HG03558 (cell line): ENCODE measurements at regions not wholly inside any gene's neighbourhood (a gene's known extent, or its start where the extent isn't known, plus 50 kb on each side); places are given as distances from the start of the nearest gene placed in this dataset.
A peak's percentile ranks its signal among the peaks of the same experiment; 100 is the strongest.

Source experiments
- ATAC-seq: cut with Tn5 transposase; IDR thresholded peaks from one replicate; pipeline ENCODE4 v1.9.1; 2021; ENCODE audit warnings: moderate number of reproducible peaks; ENCODE audit not compliant: unreplicated experiment; ENCODE audit errors: extremely low read depth

GRCh38 chr1:83531521-83532309 lies 467.2 kb downstream of the TTLL7 start:
- no peak for ATAC-seq

GRCh38 chr1:83530506-83530905 lies 468.4 kb downstream of the TTLL7 start:
- no peak for ATAC-seq

GRCh38 chr1:83527987-83528386 lies 470.9 kb downstream of the TTLL7 start:
- no peak for ATAC-seq

GRCh38 chr1:83520797-83521196 lies 478.1 kb downstream of the TTLL7 start:
- ATAC-seq: no peak

GRCh38 chr1:83516369-83516768 lies 482.6 kb downstream of the TTLL7 start:
- no peak for ATAC-seq

- ATAC-seq: no peak
Observed at GRCh38 chr1:83515578-83516154, 483.3 kb downstream of the TTLL7 start.

- ATAC-seq: no peak
Observed at GRCh38 chr1:83512373-83513193, 486.3 kb downstream of the TTLL7 start.

- no peak for ATAC-seq
Observed at GRCh38 chr1:83511146-83511726, 487.7 kb downstream of the TTLL7 start.

GRCh38 chr1:83509301-83509781 lies 489.6 kb downstream of the TTLL7 start:
- ATAC-seq: no peak

- peak; percentile 98 for ATAC-seq
Observed at GRCh38 chr1:83508485-83509151, 490.3 kb downstream of the TTLL7 start.

GRCh38 chr1:83505148-83505547 lies 493.8 kb downstream of the TTLL7 start:
- no peak for ATAC-seq

- ATAC-seq: no peak
Observed at GRCh38 chr1:83503153-83503552, 495.8 kb downstream of the TTLL7 start.

- ATAC-seq: peak; percentile 93
Observed at GRCh38 chr1:83500987-83501591, 497.8 kb downstream of the TTLL7 start.

GRCh38 chr1:83500531-83500930 lies 498.4 kb downstream of the TTLL7 start:
- ATAC-seq: no peak

- ATAC-seq: peak; percentile 40
Observed at GRCh38 chr1:83499998-83500397, 498.9 kb downstream of the TTLL7 start.

GRCh38 chr1:83497563-83497962 lies 501.4 kb downstream of the TTLL7 start:
- no peak for ATAC-seq

GRCh38 chr1:83495560-83495959 lies 503.4 kb downstream of the TTLL7 start:
- no peak for ATAC-seq

- ATAC-seq: no peak
Observed at GRCh38 chr1:83493633-83494032, 505.3 kb downstream of the TTLL7 start.

- no peak for ATAC-seq
Observed at GRCh38 chr1:83491930-83492329, 507.0 kb downstream of the TTLL7 start.

- no peak for ATAC-seq
Observed at GRCh38 chr1:83490988-83491387, 507.9 kb downstream of the TTLL7 start.
